ENCODE measurements at regions not wholly inside any gene's neighbourhood (a gene's known extent, or its start where the extent isn't known, plus 50 kb on each side); places are given as distances from the start of the nearest gene placed in this dataset.
"Not testable (repeated sequence)": the region's sequence is repeated elsewhere in the genome, so short reads cannot be mapped to it uniquely, and the experiment has no call there.

DNA sequence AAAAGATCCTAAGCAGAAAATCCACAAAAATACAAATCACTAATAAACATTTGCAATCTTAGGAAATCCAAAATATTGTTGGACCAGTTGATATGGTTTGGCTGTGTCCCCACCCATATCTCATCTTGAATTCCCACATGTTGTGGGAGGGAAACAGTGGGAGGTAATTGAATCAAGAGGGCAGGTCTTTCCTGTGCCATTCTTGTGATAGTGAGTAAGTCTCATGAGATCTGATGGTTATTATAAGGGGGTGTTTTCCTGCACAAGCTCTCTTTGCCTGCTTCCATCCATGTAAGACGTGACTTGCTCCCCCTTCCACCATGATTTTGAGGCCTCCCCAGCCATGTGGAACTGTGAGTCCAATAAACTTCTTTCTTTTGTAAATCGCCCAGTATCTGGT lies 79.2 kb upstream of the CHD1 start:
- ATAC-seq; H3K36me3 Mint-ChIP-seq (ENCODE audit: low read depth); POLR2A ChIA-PET; H3K27me3 Mint-ChIP-seq (ENCODE audit: low read depth); H3K4me1 Mint-ChIP-seq (ENCODE audit: low read depth); CTCF ChIA-PET; H3K27ac Mint-ChIP-seq; H3K9me3 Mint-ChIP-seq (ENCODE audit: insufficient read depth); DNase-seq; H3K4me3 Mint-ChIP-seq: not testable (repeated sequence)

DNA sequence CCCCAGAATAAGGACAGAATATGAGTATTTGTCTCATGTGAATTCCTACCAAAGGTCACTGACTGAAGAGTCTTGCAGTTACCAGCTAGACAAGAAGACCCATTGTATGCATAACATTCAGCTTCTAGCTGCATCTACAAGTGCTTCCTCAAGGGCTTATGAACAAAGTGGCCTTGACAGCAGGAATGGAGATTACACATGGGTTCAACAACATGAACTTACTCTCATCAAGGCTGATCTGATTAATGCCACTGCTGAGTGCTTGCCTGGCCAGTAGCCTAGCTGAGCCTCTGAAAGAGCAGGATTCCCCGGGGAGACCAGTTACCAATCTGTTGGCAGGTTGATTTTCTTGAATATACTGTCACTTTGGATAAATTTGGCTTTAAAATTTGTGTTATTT lies 76.7 kb upstream of the CHD1 start:
- H3K27ac Mint-ChIP-seq: no peak overlapping the region
- H3K9me3 Mint-ChIP-seq (ENCODE audit: insufficient read depth): no peaks in the 10 kb centered on the region
- H3K4me3 Mint-ChIP-seq: no peak overlapping the region
- DNase-seq: no peak
- H3K4me1 Mint-ChIP-seq (ENCODE audit: low read depth): peaks cover 2% of the 10 kb centered on the region
- ChIA-PET CTCF (interaction anchor here (1.0 to 1.7 kb wide), 4 partner anchors 16 to 81 kb away, joined by 3 to 4 read pairs (median 4); no protein-coding TSS in a partner anchor), POLR2A (no interaction called here)
- no peak for ATAC-seq
- no peaks in the 10 kb centered on the region for H3K36me3 Mint-ChIP-seq (ENCODE audit: low read depth)
- no peaks in the 10 kb centered on the region for H3K27me3 Mint-ChIP-seq (ENCODE audit: low read depth)

GRCh38 chr5:99004960-99005359 lies 76.2 kb upstream of the CHD1 start:
- Mint-ChIP-seq H3K4me1 (ENCODE audit: low read depth) (peaks cover 2% of the 10 kb centered on the region), H3K27ac (no peak overlapping the region), H3K27me3 (ENCODE audit: low read depth) (no peaks in the 10 kb centered on the region), H3K36me3 (ENCODE audit: low read depth) (no peaks in the 10 kb centered on the region), H3K9me3 (ENCODE audit: insufficient read depth) (no peaks in the 10 kb centered on the region), H3K4me3 (no peak overlapping the region)
- POLR2A ChIA-PET: interaction anchor here (0.6 to 1.1 kb wide), 2 partner anchors 16 to 61 kb away, joined by 3 to 5 read pairs; no protein-coding TSS in a partner anchor
- CTCF ChIA-PET: interaction anchor here (0.9 to 1.7 kb wide), 6 partner anchors 16 to 81 kb away, joined by 3 to 4 read pairs (median 3); no protein-coding TSS in a partner anchor
- ATAC-seq (peak; percentile 63), DNase-seq (no peak)

- CTCF ChIA-PET: no interaction called here
- Mint-ChIP-seq H3K4me3 (no peak overlapping the region), H3K9me3 (ENCODE audit: insufficient read depth) (no peaks in the 10 kb centered on the region)
These were observed 72.1 kb upstream of the CHD1 start for GRCh38 chr5:99000876-99001275.

GRCh38 chr5:99000221-99000620 lies 71.4 kb upstream of the CHD1 start:
- Mint-ChIP-seq H3K9me3 (ENCODE audit: insufficient read depth) (no peaks in the 10 kb centered on the region), H3K27ac (no peak overlapping the region), H3K4me3 (no peak overlapping the region), H3K4me1 (ENCODE audit: low read depth) (peaks cover 2% of the 10 kb centered on the region), H3K27me3 (ENCODE audit: low read depth) (no peaks in the 10 kb centered on the region), H3K36me3 (ENCODE audit: low read depth) (no peaks in the 10 kb centered on the region)
- ChIA-PET CTCF (no interaction called here), POLR2A (no interaction called here)
- DNase-seq: no peak
- ATAC-seq: no peak

More at GRCh38 chr5:99000876-99001275, 72.1 kb upstream of the CHD1 start:
- POLR2A ChIA-PET: no interaction called here
- Mint-ChIP-seq H3K4me1 (ENCODE audit: low read depth) (peaks cover 2% of the 10 kb centered on the region), H3K27ac (no peak overlapping the region), H3K27me3 (ENCODE audit: low read depth) (no peaks in the 10 kb centered on the region), H3K36me3 (ENCODE audit: low read depth) (no peaks in the 10 kb centered on the region)
- no peak for DNase-seq
- ATAC-seq: no peak

DNA sequence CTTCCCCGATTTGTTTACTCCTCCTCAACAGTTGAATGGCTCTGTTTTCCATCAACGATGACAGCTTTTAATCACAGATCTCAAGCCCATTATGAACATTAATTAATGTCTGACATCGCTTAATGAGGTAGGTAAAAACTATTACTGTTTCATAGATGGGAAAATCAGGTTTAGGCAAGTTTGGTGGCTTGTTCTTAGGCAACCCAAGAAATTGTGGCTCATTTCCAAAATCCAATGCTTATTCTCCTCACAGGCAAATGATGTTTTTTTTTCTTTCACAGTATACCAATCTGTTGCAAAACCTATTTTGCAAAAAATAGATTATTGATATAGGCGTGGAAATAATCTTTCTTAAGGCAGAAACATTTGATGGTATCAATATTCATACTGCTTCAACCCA lies 70.8 kb upstream of the CHD1 start:
- Mint-ChIP-seq H3K27ac (no peak overlapping the region), H3K9me3 (ENCODE audit: insufficient read depth) (no peaks in the 10 kb centered on the region), H3K4me1 (ENCODE audit: low read depth) (peaks cover 2% of the 10 kb centered on the region), H3K4me3 (no peak overlapping the region), H3K27me3 (ENCODE audit: low read depth) (no peaks in the 10 kb centered on the region), H3K36me3 (ENCODE audit: low read depth) (no peaks in the 10 kb centered on the region)
- DNase-seq (no peak), ATAC-seq (no peak)
- ChIA-PET CTCF (no interaction called here), POLR2A (no interaction called here)

DNA sequence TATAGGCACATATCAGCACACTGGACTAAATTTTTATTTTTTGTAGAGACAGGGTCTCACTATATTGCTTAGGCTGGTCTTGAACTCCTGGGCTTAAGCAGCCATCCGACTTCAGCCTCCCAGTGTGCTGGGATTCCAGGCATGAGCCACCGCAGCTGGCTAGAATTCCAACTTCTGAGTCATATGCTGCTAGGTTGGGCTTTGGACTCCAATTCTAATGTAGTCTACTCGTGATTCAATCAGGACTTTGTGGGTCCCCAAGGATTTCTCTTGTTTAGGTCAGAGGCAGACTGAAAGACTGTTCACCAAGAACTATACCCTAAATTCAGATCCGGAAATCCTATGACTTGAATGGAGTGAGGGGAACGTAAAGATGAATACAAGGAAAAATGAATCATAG lies 68.2 kb upstream of the CHD1 start:
- H3K4me1 Mint-ChIP-seq (ENCODE audit: low read depth): peaks cover 2% of the 10 kb centered on the region
- H3K27ac Mint-ChIP-seq: no peak overlapping the region
- no peaks in the 10 kb centered on the region for H3K36me3 Mint-ChIP-seq (ENCODE audit: low read depth)
- H3K4me3 Mint-ChIP-seq: no peak overlapping the region
- POLR2A ChIA-PET: no interaction called here
- CTCF ChIA-PET: no interaction called here
- DNase-seq (no peak), ATAC-seq (no peak)
- H3K9me3 Mint-ChIP-seq (ENCODE audit: insufficient read depth): no peaks in the 10 kb centered on the region
- no peaks in the 10 kb centered on the region for H3K27me3 Mint-ChIP-seq (ENCODE audit: low read depth)

GRCh38 chr5:98994611-98995010 lies 65.8 kb upstream of the CHD1 start:
- H3K4me3 Mint-ChIP-seq: no peak overlapping the region
- no peaks in the 10 kb centered on the region for H3K9me3 Mint-ChIP-seq (ENCODE audit: insufficient read depth)
- DNase-seq: no peak
- no peak for ATAC-seq
- POLR2A ChIA-PET: no interaction called here
- CTCF ChIA-PET: no interaction called here
- H3K4me1 Mint-ChIP-seq (ENCODE audit: low read depth): peaks cover 5% of the 10 kb centered on the region
- H3K36me3 Mint-ChIP-seq (ENCODE audit: low read depth): no peaks in the 10 kb centered on the region
- H3K27ac Mint-ChIP-seq: no peak overlapping the region
- no peaks in the 10 kb centered on the region for H3K27me3 Mint-ChIP-seq (ENCODE audit: low read depth)

DNA sequence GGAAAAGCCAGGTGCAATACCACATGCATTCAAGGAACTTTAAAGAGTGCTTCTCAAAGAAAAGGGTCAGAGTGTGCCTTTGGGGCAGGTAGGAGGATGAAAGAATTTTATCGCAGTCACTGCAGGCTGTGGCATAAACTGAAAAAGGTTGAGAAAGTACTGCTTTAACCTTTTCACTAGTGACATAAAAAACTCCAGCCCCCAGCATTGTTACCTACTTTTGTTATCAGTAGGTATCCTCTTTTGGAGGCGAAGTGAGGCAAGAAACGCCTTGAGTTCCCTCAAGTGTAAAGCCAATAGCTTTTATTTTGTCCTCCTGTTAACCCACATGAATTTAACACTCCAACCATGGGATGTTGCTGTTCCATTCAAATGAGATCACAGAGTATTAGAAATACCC lies 64.7 kb upstream of the CHD1 start:
- DNase-seq: no peak
- peaks cover 7% of the 10 kb centered on the region for H3K4me1 Mint-ChIP-seq (ENCODE audit: low read depth)
- no peaks in the 10 kb centered on the region for H3K36me3 Mint-ChIP-seq (ENCODE audit: low read depth)
- H3K27ac Mint-ChIP-seq: no peak overlapping the region
- H3K27me3 Mint-ChIP-seq (ENCODE audit: low read depth): no peaks in the 10 kb centered on the region
- CTCF ChIA-PET: no interaction called here
- H3K4me3 Mint-ChIP-seq: no peak overlapping the region
- POLR2A ChIA-PET: no interaction called here
- H3K9me3 Mint-ChIP-seq (ENCODE audit: insufficient read depth): no peaks in the 10 kb centered on the region
- no peak for ATAC-seq

DNA sequence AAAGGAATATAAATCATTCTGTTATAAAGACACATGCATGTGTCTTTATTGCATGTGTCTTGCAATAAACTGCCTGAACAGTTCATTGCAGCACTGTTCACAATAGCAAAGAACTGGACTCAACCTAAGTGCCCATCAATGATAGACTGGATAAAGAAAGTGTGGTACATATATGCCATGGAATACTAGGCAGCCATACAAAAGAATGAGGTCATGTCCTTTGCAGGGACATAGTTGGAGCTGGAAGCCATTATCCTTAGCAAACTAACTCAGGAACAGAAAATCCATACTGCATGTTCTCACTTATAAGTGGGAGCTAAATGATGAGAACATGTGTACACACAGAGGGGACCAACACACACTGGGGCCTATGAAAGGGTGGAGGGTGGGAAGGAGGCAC lies 63.7 kb upstream of the CHD1 start:
- H3K9me3 Mint-ChIP-seq (ENCODE audit: insufficient read depth): no peaks in the 10 kb centered on the region
- DNase-seq: no peak
- CTCF ChIA-PET: no interaction called here
- POLR2A ChIA-PET: no interaction called here
- H3K27me3 Mint-ChIP-seq (ENCODE audit: low read depth): no peaks in the 10 kb centered on the region
- H3K36me3 Mint-ChIP-seq (ENCODE audit: low read depth): no peaks in the 10 kb centered on the region
- H3K4me1 Mint-ChIP-seq (ENCODE audit: low read depth): peaks cover 7% of the 10 kb centered on the region
- no peak for ATAC-seq
- H3K4me3 Mint-ChIP-seq: no peak overlapping the region
- no peak overlapping the region for H3K27ac Mint-ChIP-seq

GRCh38 chr5:98989727-98990126 lies 60.9 kb upstream of the CHD1 start:
- no peak overlapping the region for H3K27ac Mint-ChIP-seq
- no peaks in the 10 kb centered on the region for H3K9me3 Mint-ChIP-seq (ENCODE audit: insufficient read depth)
- ATAC-seq (no peak), DNase-seq (no peak)
- H3K4me1 Mint-ChIP-seq (ENCODE audit: low read depth): peaks cover 7% of the 10 kb centered on the region
- CTCF ChIA-PET: no interaction called here
- no peaks in the 10 kb centered on the region for H3K36me3 Mint-ChIP-seq (ENCODE audit: low read depth)
- POLR2A ChIA-PET: interaction anchor here (0.9 kb wide), 1 partner anchor 56 kb away, joined by 3 read pairs; no protein-coding TSS in a partner anchor
- H3K4me3 Mint-ChIP-seq: no peak overlapping the region
- H3K27me3 Mint-ChIP-seq (ENCODE audit: low read depth): no peaks in the 10 kb centered on the region

- ChIA-PET POLR2A (no interaction called here), CTCF (interaction anchor here (0.6 kb wide), 1 partner anchor 18 kb away, joined by 3 read pairs; no protein-coding TSS in a partner anchor)
- no peak for DNase-seq
- H3K27me3 Mint-ChIP-seq (ENCODE audit: low read depth): no peaks in the 10 kb centered on the region
- H3K27ac Mint-ChIP-seq: no peak overlapping the region
- peaks cover 7% of the 10 kb centered on the region for H3K4me1 Mint-ChIP-seq (ENCODE audit: low read depth)
- ATAC-seq: no peak
- H3K9me3 Mint-ChIP-seq (ENCODE audit: insufficient read depth): no peaks in the 10 kb centered on the region
- no peak overlapping the region for H3K4me3 Mint-ChIP-seq
- no peaks in the 10 kb centered on the region for H3K36me3 Mint-ChIP-seq (ENCODE audit: low read depth)
These were observed 57.8 kb upstream of the CHD1 start for GRCh38 chr5:98986587-98986986.

DNA sequence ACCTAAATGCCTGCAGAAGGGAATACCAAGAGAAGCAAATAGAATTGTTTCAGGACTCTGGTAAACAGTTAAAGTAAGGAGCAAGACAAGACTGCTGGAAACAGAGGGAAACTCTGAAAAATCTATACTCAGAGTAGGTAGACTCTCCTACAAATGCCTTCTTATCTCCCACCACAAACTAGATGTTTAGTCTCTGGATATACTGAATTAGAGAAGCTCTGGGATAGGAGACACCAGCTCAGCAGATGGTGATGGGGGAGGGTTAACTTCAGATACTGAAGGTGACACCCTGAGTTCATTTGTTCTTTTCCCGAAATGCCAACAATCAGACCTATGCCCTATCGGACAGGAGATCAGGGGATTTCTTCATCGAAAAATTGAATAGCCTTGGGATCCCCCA lies 54.1 kb upstream of the CHD1 start:
- ATAC-seq: no peak
- no peak for DNase-seq
- Mint-ChIP-seq H3K36me3 (ENCODE audit: low read depth) (no peaks in the 10 kb centered on the region), H3K9me3 (ENCODE audit: insufficient read depth) (no peaks in the 10 kb centered on the region), H3K27me3 (ENCODE audit: low read depth) (no peaks in the 10 kb centered on the region), H3K4me3 (no peak overlapping the region), H3K4me1 (ENCODE audit: low read depth) (no peaks in the 10 kb centered on the region), H3K27ac (no peak overlapping the region)
- POLR2A ChIA-PET: no interaction called here
- CTCF ChIA-PET: interaction anchor here (1.1 kb wide), 1 partner anchor 22 kb away, joined by 3 read pairs; no protein-coding TSS in a partner anchor

Measured in activated CD8-positive, alpha-beta T cell treated with anti-CD3 and anti-CD28 coated beads, Interleukin-2, amount 10 ng/mL, durations not matched to agents 7 days and 5 days (primary cell).